Keratinocyte (primary cell): ENCODE measurements at regions not wholly inside any gene's neighbourhood (a gene's known extent, or its start where the extent isn't known, plus 50 kb on each side); places are given as distances from the start of the nearest gene placed in this dataset.

ENCODE experiments used
- DNase-seq: peaks from one replicate; pipeline ENCODE4 v3.0.0-alpha.2; 2011; ENCODE audit warnings: low read depth, missing footprints, low spot score
- FAIRE-seq: peaks from 2 replicates; lab custom pipeline; 2011; peaks lifted over from hg19 to GRCh38; lab: Jason Lieb, UNC
- H2AFZ ChIP-seq: 2 replicates; pipeline ENCODE4 v1.6.0; 2012; ENCODE audit warnings: low read length, control low read depth, inconsistent platforms; ENCODE audit not compliant: control insufficient read depth
- H3K27ac ChIP-seq: 2 replicates; pipeline ENCODE4 v1.5.1; 2011; ENCODE audit warnings: low read length; ENCODE audit not compliant: control insufficient read depth, insufficient read depth
- H3K27me3 ChIP-seq: 3 replicates; pipeline ENCODE4 v1.6.0; 2011; ENCODE audit warnings: low read length; ENCODE audit not compliant: control insufficient read depth, insufficient read depth; ENCODE audit errors: extremely low read depth
- H3K36me3 ChIP-seq, 2 experiments: 2 replicates in 1 of 2; 3 replicates in 1 of 2; pipeline ENCODE4 v1.5.1; 2011; ENCODE audit warnings: low read length in 2 of 2, mild to moderate bottlenecking in 1 of 2; ENCODE audit not compliant: control insufficient read depth in 2 of 2, insufficient read depth in 2 of 2; ENCODE audit errors: extremely low read depth in 1 of 2
- H3K4me1 ChIP-seq: 3 replicates; pipeline ENCODE4 v1.5.1; 2011; ENCODE audit warnings: low read length; ENCODE audit not compliant: control insufficient read depth, insufficient read depth; ENCODE audit errors: extremely low read depth
- H3K4me2 ChIP-seq: 3 replicates; pipeline ENCODE4 v1.6.0; 2011; ENCODE audit warnings: low read depth, low read length; ENCODE audit not compliant: control insufficient read depth, insufficient read depth; ENCODE audit errors: extremely low read depth
- H3K4me3 ChIP-seq, 3 experiments: fragments of 200-600 bp in 1 of 3; sonication (generic) in 1 of 3; 2 replicates in 2 of 3; 3 replicates in 1 of 3; pipeline ENCODE4 v1.5.1; 2011 to 2016; ENCODE audit warnings: low read length in 3 of 3, mild to moderate bottlenecking in 3 of 3, control low read depth in 2 of 3, inconsistent platforms in 1 of 3, low read depth in 1 of 3, mixed read lengths in 1 of 3, mixed run types in 1 of 3, moderate library complexity in 1 of 3; ENCODE audit not compliant: control insufficient read depth in 2 of 3, insufficient read depth in 2 of 3; ENCODE audit errors: extremely low read depth in 1 of 3
- H3K79me2 ChIP-seq: 2 replicates; pipeline ENCODE4 v1.6.0; 2012; ENCODE audit warnings: low read length; ENCODE audit not compliant: control insufficient read depth, insufficient read depth
- H3K9ac ChIP-seq: 3 replicates; pipeline ENCODE4 v1.6.0; 2011; ENCODE audit warnings: low read length; ENCODE audit not compliant: control insufficient read depth, insufficient read depth; ENCODE audit errors: extremely low read depth
- H3K9me1 ChIP-seq: 3 replicates; pipeline ENCODE4 v1.6.0; 2011; ENCODE audit warnings: low read length; ENCODE audit not compliant: control insufficient read depth, insufficient read depth; ENCODE audit errors: extremely low read depth
- H3K9me3 ChIP-seq: 2 replicates; pipeline ENCODE4 v1.5.1; 2012; ENCODE audit warnings: low read depth, low read length; ENCODE audit not compliant: control insufficient read depth
- H4K20me1 ChIP-seq: 3 replicates; pipeline ENCODE4 v1.6.0; 2011; ENCODE audit warnings: low read length; ENCODE audit not compliant: control insufficient read depth, insufficient read depth; ENCODE audit errors: extremely low read depth
- CTCF ChIP-seq, 3 experiments: IDR thresholded peaks in 1 of 3; conservative IDR thresholded peaks in 1 of 3; optimal IDR thresholded peaks in 1 of 3; 2 replicates in 2 of 3; 3 replicates in 1 of 3; pipeline versions ENCODE3 to v1.5.1; 2011; ENCODE audit warnings: low read length in 3 of 3, mild to moderate bottlenecking in 3 of 3, moderate library complexity in 2 of 3, control low read depth in 1 of 3, inconsistent platforms in 1 of 3; ENCODE audit not compliant: insufficient read depth in 2 of 3; ENCODE audit errors: extremely low read depth in 1 of 3
- EZH2 ChIP-seq: IDR thresholded peaks from one replicate; pipeline ENCODE4 v1.6.1; 2012; ENCODE audit warnings: inconsistent platforms, mild to moderate bottlenecking, low read length, moderate library complexity
- dilution Hi-C: fragments of 300-500 bp; cut with MboI; formaldehyde crosslinking; loops from one replicate; pipeline ENCODE4 v1.7.0; 2020; ENCODE audit warnings: low sequenced_read_pairs; ENCODE audit not compliant: extremely low pct_ligation_motif_present

GRCh38 chr13:50125304-50125553, 110.0 kb downstream of the KCNRG start:
- dilution Hi-C loops = no loop called here
- H3K4me1 ChIP-seq = peaks cover 20% of the 10 kb centered on the region
- DNase-seq (no peak), FAIRE-seq (no peak)
- H3K27me3 ChIP-seq = peaks cover 40% of the 10 kb centered on the region
- H3K27ac ChIP-seq = peak overlapping the region; percentile 63
- peak overlapping the region; percentile 85 for H3K9ac ChIP-seq
- H2AFZ ChIP-seq = peak overlapping the region; percentile 93
- H3K36me3 ChIP-seq = no peaks in the 10 kb centered on the region
- peak overlapping the region; percentile 70 to 86 (median 83) for H3K4me3 ChIP-seq
- H3K4me2 ChIP-seq = peak overlapping the region; percentile 80
- H3K9me1 ChIP-seq = no peaks in the 10 kb centered on the region
- H3K79me2 ChIP-seq = no peaks in the 10 kb centered on the region
- no peaks in the 10 kb centered on the region for H4K20me1 ChIP-seq
- TF ChIP-seq CTCF (optimal IDR thresholded peaks at IDR 0.05 in 1 of 3, IDR thresholded peaks at IDR 0.05 in 1 of 3, conservative IDR thresholded peaks at IDR 0.05 in 1 of 3; ENCODE audit: extremely low read depth in 1 of 3, insufficient read depth in 2 of 3, low read length in 3 of 3) (no peak), EZH2 (no peak)
- H3K9me3 ChIP-seq = no peaks in the 10 kb centered on the region

GRCh38 chr13:50125554-50126262, 110.5 kb downstream of the KCNRG start:
- Histone ChIP-seq H3K27me3 (peaks cover 45% of the 10 kb centered on the region), H3K27ac (peak overlapping the region; percentile 40), H3K36me3 (no peaks in the 10 kb centered on the region), H3K4me2 (peak overlapping the region; percentile 88), H3K9me1 (no peaks in the 10 kb centered on the region), H3K79me2 (no peaks in the 10 kb centered on the region), H3K4me1 (peaks cover 23% of the 10 kb centered on the region), H3K9me3 (no peaks in the 10 kb centered on the region), H4K20me1 (no peaks in the 10 kb centered on the region), H3K9ac (peak overlapping the region; percentile 85), H3K4me3 (peak overlapping the region; percentile 70 to 86 (median 83)), H2AFZ (peak overlapping the region; percentile 93)
- FAIRE-seq (no peak), DNase-seq (no peak)
- no peak for TF ChIP-seq EZH2
- TF ChIP-seq CTCF (optimal IDR thresholded peaks at IDR 0.05 in 1 of 3, IDR thresholded peaks at IDR 0.05 in 1 of 3, conservative IDR thresholded peaks at IDR 0.05 in 1 of 3; ENCODE audit: extremely low read depth in 1 of 3, insufficient read depth in 2 of 3, low read length in 3 of 3) = no peak
- dilution Hi-C loops = no loop called here
